ENCODE measurements at regions not wholly inside any gene's neighbourhood (a gene's known extent, or its start where the extent isn't known, plus 50 kb on each side); places are given as distances from the start of the nearest gene placed in this dataset.
A peak's percentile ranks its signal among the peaks of the same experiment; 100 is the strongest.

DNA sequence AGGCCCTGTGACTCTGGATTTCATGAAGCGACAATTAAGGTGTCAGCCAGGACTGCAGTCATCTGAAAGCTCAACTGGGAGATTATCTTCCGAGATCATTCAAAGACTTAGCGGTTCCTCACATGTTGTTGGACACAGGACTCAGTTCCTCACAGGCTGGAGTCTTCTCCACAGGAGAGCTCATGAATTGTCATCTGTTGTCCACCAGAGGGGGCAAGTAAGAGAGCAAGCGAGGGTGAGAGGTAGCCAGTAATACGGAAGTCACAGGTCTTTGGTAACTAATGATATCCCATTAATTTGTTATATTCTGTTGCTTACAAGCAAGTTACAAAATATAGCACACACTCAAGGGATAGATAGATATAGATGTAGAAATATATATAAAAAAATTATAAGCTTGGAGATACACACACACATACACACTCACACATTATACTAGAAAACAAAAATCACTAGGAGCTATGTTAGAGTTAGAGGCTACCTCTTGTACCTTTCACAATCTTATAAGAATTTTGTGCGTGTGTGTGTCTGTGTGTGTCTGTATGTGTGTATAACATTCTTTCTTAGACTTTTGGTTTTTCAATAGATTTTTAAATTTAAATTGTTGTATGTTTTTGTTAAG is 1695.3 kb downstream of the BRINP3 start:
- no peak for TF ChIP-seq POLR2A (IDR thresholded peaks at IDR 0.05)
- TF ChIP-seq, protein P1, sequence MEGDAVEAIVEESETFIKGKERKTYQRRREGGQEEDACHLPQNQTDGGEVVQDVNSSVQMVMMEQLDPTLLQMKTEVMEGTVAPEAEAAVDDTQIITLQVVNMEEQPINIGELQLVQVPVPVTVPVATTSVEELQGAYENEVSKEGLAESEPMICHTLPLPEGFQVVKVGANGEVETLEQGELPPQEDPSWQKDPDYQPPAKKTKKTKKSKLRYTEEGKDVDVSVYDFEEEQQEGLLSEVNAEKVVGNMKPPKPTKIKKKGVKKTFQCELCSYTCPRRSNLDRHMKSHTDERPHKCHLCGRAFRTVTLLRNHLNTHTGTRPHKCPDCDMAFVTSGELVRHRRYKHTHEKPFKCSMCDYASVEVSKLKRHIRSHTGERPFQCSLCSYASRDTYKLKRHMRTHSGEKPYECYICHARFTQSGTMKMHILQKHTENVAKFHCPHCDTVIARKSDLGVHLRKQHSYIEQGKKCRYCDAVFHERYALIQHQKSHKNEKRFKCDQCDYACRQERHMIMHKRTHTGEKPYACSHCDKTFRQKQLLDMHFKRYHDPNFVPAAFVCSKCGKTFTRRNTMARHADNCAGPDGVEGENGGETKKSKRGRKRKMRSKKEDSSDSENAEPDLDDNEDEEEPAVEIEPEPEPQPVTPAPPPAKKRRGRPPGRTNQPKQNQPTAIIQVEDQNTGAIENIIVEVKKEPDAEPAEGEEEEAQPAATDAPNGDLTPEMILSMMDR (IDR thresholded peaks at IDR 0.05), result peak in 3 of 6 experiments; percentile 20 to 40 (median 20)
